ENCODE measurements at regions not wholly inside any gene's neighbourhood (a gene's known extent, or its start where the extent isn't known, plus 50 kb on each side); places are given as distances from the start of the nearest gene placed in this dataset.
A peak's percentile ranks its signal among the peaks of the same experiment; 100 is the strongest.

DNA sequence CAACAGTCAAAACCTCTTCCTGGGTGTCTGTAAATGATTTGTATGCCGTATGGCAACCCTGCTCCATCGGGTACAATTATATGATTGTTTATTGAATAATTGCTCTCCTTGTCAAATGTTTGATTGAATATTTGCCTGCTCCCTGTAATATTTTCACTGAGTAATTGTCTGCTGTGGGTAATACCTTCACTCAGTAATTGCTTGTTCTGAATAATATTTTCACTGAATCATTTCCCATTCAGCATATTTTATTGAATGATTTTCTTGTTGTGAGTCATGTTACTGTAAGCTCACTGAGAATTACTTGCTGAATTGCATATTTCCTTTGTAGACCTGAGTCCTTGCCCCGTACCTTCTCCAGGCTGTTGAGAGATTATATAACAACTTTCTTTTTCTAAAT lies 535.2 kb downstream of the METTL4 start:
- peak; percentile 32 for DNase-seq (ENCODE audit: low spot score)

DNA sequence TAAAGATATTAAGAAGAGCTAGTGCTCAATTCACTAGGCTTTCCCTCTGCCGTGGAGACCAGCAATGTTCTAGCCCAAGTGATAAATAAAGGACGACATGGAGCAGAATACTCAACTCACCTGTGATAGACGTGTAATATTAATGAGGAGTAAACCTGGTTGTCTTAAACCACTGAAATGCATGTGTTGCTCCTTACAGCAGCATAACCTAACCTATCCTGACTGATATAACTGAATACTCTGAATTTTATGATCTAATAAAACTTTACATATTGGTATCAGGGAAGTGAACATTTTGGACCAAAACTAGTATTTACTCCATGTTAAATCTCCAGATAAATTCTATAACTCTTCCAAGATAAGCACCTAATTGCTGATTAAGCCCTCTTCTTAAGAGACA lies 531.0 kb downstream of the METTL4 start:
- DNase-seq (ENCODE audit: low spot score), result no peak

DNA sequence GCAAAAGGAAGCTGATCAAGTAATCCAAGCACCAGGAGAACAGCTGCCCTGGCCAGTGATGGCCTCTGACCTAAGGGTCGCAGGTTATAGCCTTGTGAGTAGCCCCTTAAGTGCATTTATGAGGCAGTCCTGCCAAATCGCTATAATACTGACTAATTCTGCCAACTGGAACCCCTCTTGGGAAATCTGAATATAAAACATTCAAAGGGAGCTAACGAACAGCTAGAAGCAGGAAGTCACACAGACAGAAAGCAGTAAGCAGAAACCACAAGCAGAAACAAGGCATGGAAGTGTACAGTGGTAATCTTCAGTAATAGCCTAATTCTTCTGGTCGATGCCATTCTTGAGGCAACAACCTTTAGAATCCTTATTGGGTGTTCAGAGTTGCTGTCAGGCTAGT lies 521.3 kb downstream of the METTL4 start:
- DNase-seq (ENCODE audit: low spot score), result no peak

DNA sequence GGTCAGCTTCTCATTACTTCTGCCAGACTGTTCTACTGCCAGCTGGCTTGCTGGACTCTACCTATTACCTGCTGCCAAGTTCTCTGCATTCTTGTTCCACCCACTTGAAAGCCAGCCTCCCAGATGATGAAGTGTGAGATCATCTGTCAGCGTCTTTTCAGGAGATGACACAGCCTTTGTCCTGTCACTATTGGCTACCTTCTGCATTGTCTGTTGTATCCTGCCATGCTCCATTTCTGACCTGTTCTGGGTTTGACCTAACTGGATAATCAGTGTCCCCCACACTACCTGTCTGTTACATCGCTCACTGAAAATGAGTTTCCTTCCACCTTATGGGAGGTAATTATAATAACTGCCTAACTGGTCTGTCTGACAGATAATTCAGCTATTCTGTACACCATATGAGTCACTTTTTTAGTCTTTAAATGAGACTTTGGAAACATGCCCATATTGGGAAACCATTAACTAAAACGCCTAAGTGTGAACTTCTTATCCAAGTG lies 520.6 kb downstream of the METTL4 start:
- DNase-seq (ENCODE audit: low spot score), result peak; percentile 3

DNA sequence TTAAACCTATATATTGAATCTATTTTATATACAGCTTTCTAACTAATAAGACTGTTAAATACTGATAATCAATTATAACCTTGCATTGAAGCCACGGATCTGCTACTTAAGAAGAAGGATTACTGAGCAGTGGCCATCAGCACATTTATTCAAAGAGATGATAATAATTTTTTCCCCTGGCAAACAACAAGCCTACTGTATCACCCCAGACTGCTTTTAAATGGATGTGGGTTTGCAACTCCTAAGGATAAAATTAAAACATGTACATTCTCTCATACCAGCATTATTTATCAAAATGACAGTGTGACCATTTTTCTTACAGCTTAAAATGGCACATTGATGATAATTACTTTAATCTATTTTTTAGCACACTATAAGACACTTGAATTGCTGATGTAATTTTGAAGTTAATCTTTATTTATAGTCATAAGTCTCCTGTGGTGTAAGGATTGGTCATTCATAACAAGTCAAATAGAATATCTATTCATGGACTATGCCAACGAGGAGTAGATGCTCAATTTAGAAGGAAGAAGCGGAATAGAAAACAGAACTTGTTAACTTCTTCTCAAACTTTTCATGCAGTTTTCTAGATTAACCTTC lies 517.7 kb downstream of the METTL4 start:
- no peak for DNase-seq (ENCODE audit: low spot score)

DNA sequence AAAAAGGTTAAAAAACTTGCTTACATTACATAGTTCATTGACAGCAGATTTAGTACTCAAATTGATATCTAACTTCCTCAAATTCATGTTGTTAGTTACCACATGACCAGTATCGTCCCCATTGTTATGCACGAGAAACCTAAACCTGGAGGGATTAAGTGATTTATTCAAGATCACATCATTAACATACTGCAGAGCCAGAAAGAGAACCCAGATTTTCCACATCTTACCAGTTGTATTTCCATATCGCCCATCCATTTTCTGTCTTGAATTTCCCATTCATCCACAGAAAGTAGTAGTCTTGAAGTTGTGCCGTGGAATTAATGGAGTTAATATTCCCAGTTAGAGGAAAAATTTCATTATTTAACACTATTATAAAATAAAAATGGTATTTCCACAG lies 512.0 kb downstream of the METTL4 start:
- DNase-seq (ENCODE audit: low spot score), result no peak

DNA sequence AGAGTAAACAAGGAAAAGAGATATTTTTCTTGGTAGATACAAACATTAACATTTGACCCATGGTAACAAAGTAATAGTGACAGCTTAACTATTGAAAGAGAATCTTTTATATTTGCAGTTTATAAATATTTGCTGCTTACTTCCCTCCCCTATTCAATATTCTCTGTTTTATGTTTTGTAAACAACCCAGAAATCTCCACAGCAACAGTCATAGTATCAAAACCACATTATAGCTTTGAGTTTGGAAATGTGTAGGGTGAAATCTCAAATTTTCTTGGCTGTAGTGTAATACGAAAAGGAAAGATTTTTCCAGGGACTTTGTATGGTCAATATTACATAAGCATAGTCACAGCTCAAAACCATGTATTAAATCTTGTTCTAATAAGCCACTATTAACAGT lies 511.2 kb downstream of the METTL4 start:
- DNase-seq (ENCODE audit: low spot score), result no peak

DNA sequence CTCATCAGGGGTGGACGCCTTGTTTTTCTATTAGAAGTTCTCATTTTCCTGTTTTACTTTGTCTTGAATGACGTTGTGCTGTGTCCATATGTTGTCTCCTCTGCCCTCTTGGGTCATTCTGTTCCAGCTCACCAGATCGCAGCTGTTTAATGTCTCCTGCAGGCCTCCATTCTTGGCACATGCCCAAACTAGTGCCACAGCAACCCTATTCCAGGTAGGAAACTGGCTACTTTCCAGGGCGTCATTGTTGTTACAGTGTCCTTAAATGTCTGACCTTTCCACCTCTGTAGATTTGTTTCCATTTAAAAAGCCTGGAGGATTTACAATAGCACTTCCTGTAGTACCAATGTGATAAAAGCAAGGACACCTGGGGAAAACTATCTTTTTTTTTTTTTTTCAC lies 500.7 kb downstream of the METTL4 start:
- DNase-seq (ENCODE audit: low spot score), result no peak

DNA sequence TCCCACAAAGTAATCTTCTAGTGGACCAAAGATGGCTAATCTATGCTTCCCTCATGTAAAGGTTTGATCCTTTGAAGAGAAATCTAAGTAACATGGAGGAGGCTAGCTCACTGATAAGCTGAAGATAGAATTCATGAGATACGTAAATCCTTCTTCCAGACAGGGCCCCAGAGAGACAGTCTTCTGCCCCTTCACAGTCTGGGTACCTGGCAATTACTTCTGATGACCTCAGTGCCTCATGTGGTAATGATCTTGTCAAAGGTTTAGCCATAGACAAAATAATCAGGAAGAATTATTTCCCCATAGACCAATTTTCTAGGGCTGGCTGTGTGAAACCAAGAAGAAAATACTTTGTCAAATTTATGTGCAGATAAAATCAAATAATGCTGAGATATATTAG lies 495.8 kb downstream of the METTL4 start:
- no peak for DNase-seq (ENCODE audit: low spot score)

DNA sequence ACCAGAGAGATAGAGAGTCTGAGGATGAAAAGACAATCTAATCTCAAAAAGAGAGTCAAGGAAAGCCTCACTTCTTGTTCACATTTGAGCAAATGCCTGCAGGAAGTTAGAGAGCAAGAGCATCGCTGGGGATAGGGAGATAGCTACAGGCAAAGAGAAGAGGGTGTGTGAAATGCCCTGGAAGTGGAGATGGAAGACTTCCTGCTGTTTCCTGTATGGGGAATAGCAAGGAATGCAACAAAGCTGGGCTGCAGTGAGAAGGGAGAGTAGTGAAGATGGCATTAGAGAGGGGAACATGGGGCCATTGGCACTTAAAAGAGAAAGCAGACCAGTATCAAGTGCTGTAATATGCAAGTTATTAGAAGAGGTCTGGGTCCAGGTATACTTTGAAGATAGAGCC lies 488.6 kb downstream of the METTL4 start:
- no peak for DNase-seq (ENCODE audit: low spot score)

DNA sequence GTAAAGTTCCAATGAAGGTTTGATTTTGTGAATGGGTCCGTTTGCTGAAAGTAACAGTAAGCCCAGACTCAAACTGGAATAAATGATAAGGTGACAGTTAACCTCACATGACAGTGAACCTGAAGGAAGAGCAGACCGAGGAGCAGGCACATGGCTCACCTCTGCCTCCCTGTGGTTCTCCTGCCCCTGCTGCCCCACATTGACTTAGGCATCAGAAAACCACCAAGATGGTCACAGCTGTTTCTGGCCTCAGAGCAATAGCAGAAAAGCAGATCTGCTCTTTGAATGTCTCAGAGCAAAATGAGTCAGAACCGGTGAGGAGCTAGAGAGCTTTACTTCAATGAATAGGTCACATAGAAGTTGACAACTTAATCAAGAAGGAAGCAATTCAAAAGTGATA lies 487.6 kb downstream of the METTL4 start:
- DNase-seq (ENCODE audit: low spot score), result no peak

DNA sequence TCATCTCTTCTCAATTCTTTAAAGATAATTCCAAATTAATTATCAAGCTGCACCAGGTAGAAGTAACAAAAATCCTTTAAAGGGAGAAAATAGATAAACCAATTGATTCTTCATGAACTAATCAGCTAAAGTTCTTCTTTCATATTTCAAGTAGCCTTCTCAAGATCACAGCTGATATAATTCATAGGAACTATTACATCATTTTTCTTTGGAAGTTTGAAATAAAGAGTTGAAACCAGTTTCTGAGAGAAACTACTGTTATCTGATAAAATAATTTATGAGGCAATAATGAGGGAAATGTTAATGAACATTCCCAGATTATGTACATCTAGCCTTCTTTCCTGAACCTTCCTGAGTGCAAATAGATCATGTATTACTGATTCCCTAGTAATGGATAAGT lies 484.9 kb downstream of the METTL4 start:
- DNase-seq (ENCODE audit: low spot score), result no peak

DNA sequence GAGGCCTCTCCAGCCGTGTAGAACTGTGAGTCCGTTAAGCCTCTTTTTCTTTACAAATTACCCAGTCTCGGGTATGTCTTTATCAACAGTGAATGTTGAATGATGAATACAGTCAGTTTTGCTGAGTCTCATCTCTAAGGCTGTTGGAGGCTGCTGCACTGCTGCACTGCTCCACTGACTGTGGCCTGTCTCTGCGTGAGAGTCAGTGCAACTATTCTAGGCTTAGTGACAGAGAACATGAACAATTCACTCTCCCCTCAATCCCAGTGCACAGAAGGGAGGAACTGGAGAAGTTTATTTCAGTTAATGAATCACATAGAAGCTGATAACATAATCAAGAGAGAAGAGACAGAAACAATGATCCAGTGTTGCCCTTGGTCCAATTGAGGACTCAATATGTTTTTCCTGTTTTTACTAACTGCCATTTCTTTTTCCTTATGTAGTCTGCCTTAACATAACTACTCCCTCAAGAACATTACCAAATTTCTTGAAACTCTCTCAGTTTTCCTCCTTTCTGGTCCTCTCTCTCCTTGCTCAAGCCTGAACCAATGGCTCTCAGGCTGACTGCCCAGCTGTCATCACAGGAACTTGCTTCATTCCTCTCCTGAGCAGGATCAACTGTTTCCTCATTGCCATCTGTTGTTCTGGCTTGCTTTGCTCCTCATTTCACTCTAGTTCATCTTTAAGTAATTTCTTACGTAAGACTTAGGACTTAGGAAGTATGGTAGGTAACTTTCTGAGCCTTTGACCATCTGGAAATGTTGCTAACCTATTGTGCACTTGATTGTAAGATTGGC lies 483.2 kb downstream of the METTL4 start:
- DNase-seq (ENCODE audit: low spot score), result no peak

DNA sequence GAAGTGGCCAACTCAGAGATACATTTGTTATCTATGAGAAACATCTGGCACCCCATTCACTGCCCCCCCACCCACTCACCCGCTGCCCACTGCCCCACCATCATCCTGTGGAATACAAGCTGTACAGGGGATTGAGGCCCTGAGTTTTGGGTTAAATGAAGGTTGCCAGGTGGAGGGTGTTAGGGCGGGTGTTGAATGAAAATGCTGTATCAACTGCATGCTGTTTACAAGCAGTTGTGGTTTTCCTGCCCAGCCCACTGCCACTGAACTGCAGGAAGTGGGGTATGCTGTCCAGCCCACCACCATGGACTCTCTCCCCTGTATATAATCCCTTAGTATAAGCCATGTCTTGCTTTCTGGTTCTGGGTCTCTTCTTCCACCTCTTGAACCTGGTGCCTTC lies 481.9 kb downstream of the METTL4 start:
- no peak for DNase-seq (ENCODE audit: low spot score)

DNA sequence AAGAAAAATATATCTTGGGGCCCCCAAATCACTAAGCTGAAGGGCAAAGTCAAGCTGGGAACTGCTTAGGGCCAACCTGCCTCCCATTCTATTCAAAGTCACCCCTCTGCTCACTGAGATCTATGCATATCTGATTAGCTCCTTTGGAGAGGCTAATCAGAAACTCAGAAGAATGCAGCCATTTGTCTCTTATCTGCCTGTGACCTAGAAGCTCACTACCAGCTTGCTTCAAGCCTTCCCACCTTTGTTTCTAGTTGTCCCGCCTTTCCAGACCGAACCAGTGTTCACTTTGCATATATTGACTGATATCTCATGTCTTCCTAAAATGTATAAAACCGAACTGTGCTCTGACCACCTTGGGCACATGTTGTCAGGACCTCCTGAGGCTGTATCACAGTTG lies 479.4 kb downstream of the METTL4 start:
- DNase-seq (ENCODE audit: low spot score), result no peak

DNA sequence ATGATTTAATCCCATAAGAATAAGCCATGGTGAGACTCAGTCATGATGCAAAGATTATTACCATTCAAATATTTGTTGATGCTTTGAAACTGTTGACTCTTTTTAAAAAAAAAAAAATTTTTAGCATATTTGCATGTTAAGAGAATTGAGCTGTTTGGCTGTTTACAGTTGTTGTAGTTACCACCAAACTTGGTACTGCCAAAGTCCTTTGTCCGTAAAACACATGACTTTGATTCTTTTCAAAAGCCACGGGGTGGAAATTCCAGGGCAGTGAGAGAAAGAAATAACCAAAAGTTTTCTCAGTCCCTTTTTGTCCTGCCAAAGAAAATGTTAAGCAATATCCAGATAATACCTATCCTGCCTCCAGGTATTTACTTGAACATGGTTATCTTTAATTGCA lies 474.8 kb downstream of the METTL4 start:
- no peak for DNase-seq (ENCODE audit: low spot score)

DNA sequence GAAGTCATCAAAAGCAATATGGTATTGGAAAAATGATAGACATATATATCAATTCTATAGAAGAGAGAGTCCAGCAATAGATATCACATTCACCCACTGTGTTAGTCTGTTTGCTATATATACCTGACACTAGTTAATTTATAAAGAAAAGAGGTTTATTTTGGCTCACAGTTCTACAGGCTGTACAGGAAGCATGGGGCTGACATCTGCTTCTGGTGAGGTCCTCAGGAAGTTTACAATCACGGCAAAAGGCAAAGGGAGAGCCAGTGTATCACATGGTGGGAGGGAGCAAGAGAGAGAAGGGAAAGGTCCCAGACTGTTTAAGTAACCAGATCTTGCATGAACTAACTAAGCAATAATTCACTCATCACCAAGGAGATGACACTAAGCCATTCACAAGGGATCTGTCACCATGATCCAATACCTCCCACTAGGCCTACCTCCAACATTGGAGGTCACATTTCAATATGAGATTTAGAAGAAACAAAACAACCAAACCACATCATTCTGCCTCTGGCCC lies 470.6 kb downstream of the METTL4 start:
- DNase-seq (ENCODE audit: low spot score), result no peak

DNA sequence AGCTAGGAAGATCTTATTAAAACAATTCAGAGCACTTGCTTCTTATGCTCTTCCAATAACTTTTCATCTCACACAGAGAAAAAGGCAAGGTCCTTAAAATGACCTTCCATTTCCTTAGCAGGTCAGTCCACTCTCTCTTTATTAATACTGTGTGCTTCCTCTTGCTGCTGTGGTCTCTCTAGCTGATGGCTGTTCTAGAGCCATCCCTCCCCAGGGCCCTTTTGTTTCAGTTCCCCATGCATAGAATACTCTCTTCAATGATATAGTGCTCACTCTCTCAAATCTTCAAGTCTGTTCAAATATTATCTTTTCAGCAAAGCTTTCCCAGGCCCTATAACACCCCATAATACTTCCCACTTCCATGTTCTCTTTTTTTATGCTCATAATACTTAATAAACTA lies 469.3 kb downstream of the METTL4 start:
- no peak for DNase-seq (ENCODE audit: low spot score)

DNA sequence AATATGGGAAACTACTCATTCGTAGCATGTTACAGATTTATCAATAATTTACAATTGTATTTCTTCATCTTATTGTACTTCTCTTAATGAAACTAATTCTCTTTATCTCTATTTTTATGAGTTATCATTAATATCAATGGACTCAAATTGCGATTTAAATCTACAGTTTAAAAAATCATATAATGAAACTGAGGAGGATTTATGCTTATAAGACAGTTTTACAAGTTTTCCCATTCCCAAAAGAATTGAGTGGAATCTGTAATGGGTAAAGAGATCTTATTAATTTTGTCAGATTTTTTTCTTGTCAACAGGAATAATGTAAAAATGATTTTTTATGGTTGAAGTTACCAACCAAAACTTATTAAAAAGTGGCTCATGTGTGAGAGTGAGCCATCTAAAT lies 468.0 kb downstream of the METTL4 start:
- DNase-seq (ENCODE audit: low spot score), result no peak

DNA sequence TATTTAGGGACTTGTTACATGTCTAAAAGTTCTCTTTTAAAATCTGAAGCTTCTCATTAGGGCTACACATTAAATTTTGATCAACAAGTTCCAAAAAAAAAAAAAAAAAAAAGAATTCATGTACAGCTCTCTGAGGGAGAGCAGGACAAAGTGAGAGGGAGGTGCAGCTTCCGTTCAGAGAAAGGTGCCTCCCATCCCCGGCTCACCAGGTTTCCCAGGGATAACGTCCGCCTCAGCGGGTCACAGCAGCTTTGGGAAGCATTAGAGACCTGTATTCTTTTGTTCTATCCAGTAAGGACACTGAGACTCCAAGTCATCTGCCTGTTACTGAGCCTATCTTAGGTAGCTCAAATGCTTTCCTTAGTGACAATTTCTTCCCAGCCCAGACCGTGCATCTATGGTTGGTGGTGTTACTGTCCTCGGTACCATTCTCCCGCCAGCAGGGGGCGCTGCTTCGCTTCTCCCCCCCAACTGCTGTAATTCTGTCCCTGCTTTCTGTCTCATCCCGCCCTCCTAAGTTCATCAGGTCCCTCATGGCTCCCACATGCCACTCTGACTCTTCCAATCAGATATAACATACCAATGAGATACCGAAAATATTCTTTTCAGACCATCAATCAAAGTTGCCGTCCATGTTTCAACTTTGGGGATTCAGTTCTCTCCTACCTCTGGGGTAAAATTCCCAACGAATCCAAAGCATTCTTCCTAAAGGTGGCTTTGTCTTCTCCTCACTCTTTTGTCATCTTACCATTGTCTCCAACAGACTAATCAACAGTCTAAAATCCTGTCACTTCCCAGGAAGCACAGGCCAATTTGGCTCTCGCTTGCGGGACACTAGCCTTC lies 466.5 kb downstream of the METTL4 start:
- peak; percentile 44 for DNase-seq (ENCODE audit: low spot score)

DNA sequence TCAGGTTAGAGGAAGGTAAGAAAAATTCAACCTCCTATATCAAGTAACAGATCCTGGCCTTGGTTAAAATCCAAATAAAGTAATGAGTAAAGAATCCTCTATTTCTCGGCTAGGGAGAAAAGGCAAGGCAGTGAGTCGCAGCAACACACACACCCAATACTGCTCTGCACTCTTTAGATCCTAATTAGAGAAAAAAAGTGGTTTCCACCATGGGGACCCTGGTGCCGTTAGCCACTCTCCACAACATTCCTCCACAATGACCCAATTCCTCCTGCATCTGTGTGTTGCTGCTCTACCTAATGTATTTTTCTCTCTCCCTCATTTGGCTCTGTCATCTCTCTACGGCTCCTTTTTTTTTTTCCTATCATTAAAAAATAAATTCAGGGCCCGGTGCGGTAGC lies 462.7 kb downstream of the METTL4 start:
- DNase-seq (ENCODE audit: low spot score), result no peak

DNA sequence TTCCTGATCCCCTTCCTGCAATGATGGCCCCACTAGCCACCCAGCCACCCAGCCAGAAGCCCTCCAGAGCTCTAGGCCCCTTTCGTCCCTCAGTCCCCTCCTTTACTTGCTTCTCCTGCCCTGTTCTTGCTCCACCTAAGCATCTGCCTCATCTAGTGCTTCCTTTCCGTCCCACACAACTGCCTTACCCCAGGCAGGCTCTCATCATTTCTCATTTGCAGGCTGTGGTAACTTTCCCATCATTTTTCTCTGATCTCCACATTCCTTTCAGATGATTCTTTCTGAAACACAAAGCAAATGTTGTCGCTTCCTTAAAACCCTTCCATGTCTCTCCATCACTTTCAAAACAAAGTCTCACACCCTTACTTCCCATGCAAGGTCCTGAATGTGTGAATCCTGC lies 459.8 kb downstream of the METTL4 start:
- no peak for DNase-seq (ENCODE audit: low spot score)
